Fibroblast of lung (primary cell): ENCODE measurements at regions not wholly inside any gene's neighbourhood (a gene's known extent, or its start where the extent isn't known, plus 50 kb on each side); places are given as distances from the start of the nearest gene placed in this dataset.

Source experiments
- EZH2 ChIP-seq: IDR thresholded peaks from 2 replicates; pipeline ENCODE4 v1.5.1; 2012; ENCODE audit warnings: low read length, control low read depth, mild to moderate bottlenecking; ENCODE audit errors: missing control alignments
- TF ChIP-seq, protein P1 (sequence below), 2 donors: IDR thresholded peaks in 1 of 2; conservative IDR thresholded peaks in 1 of 2; 1 replicate in 1 of 2; 2 replicates in 1 of 2; pipeline ENCODE4 v1.5.1; 2011 to 2012; ENCODE audit warnings: low read length in 2 of 2, control low read depth in 1 of 2, inconsistent platforms in 1 of 2, low read depth in 1 of 2, mild to moderate bottlenecking in 1 of 2

DNA sequence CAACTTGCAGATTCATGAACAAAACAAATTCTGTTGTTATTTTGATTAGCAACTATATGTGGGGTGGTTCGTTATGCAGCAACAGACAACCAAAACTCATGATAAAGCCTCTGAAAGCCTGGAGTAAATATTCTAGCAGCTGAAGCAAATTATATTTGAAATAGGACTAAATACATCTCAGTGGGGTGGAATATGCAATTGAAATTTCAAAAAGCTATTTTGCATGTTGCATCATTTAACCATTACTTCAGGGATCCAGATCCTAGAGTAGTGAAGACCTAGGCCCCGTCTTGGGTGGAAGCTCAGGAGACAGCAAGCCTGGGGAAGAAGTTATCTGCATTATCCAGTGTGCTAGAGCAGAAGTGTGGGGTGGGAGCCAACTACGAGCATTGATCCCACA lies 114.7 kb downstream of the PPM1A start:
- TF ChIP-seq, protein P1, sequence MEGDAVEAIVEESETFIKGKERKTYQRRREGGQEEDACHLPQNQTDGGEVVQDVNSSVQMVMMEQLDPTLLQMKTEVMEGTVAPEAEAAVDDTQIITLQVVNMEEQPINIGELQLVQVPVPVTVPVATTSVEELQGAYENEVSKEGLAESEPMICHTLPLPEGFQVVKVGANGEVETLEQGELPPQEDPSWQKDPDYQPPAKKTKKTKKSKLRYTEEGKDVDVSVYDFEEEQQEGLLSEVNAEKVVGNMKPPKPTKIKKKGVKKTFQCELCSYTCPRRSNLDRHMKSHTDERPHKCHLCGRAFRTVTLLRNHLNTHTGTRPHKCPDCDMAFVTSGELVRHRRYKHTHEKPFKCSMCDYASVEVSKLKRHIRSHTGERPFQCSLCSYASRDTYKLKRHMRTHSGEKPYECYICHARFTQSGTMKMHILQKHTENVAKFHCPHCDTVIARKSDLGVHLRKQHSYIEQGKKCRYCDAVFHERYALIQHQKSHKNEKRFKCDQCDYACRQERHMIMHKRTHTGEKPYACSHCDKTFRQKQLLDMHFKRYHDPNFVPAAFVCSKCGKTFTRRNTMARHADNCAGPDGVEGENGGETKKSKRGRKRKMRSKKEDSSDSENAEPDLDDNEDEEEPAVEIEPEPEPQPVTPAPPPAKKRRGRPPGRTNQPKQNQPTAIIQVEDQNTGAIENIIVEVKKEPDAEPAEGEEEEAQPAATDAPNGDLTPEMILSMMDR (conservative IDR thresholded peaks at IDR 0.05 in 1 of 2, IDR thresholded peaks at IDR 0.05 in 1 of 2; ENCODE audit: low read depth in 1 of 2, low read length in 2 of 2) = no peak
- no peak for TF ChIP-seq EZH2
